Testis (tissue), 2 donors: ENCODE measurements at regions not wholly inside any gene's neighbourhood (a gene's known extent, or its start where the extent isn't known, plus 50 kb on each side); places are given as distances from the start of the nearest gene placed in this dataset.
"Not testable (repeated sequence)": the region's sequence is repeated elsewhere in the genome, so short reads cannot be mapped to it uniquely, and the experiment has no call there.

Experiments
- DNase-seq: peaks from one replicate; pipeline ENCODE4 v3.0.0-alpha.2; 2019
- H3K27ac ChIP-seq, 2 donors: fragments of 200-600 bp; sonication (generic); one replicate each; pipeline ENCODE4 v1.5.1; 2019
- H3K27me3 ChIP-seq: fragments of 200-600 bp; sonication (generic); one replicate; pipeline ENCODE4 v1.5.1; 2019
- H3K36me3 ChIP-seq: fragments of 200-600 bp; sonication (generic); one replicate; pipeline ENCODE4 v1.5.1; 2017; ENCODE audit warnings: low read depth; ENCODE audit errors: missing control alignments
- H3K4me1 ChIP-seq: fragments of 200-600 bp; sonication (generic); one replicate; pipeline ENCODE4 v1.5.1; 2019
- H3K4me3 ChIP-seq, 2 donors: fragments of 200-600 bp; sonication (generic); one replicate each; pipeline ENCODE4 v1.5.1; 2017 to 2019
- H3K9me3 ChIP-seq: fragments of 200-600 bp; sonication (generic); one replicate; pipeline ENCODE4 v1.5.1; 2017
- CTCF ChIP-seq, 3 experiments: fragments of 450-650 bp in 2 of 3; fragments of 200-600 bp in 1 of 3; sonication (generic) in 1 of 3; IDR thresholded peaks; one replicate each; pipeline ENCODE4 v1.5.1; 2016 to 2019; ENCODE audit warnings: antibody characterized with exemption in 3 of 3, mild to moderate bottlenecking in 2 of 3, moderate library complexity in 1 of 3
- POLR2A ChIP-seq: fragments of 450-650 bp; IDR thresholded peaks from one replicate; pipeline ENCODE4 v1.6.1; 2017; ENCODE audit warnings: antibody characterized with exemption, mild to moderate bottlenecking, moderate library complexity
- WGBS, 2 donors: methylation state at CpG; one replicate each; pipeline ENCODE4 v1.1.5; 2018; 5-methylcytosine and 5-hydroxymethylcytosine counted together
- intact Hi-C: fragments of 100-400 bp; cut with DNase I; formaldehyde crosslinking; loops from one replicate; pipeline ENCODE4 v1.15.1; 2023; ENCODE audit warnings: low total_unique reads

GRCh38 chr6:68229566-68229965 is 405.5 kb upstream of the ADGRB3 start:
- Histone ChIP-seq H3K4me1 (no peaks in the 10 kb centered on the region), H3K36me3 (no peaks in the 10 kb centered on the region), H3K4me3 (no peak overlapping the region), H3K27me3 (no peaks in the 10 kb centered on the region), H3K9me3 (no peaks in the 10 kb centered on the region), H3K27ac (no peak overlapping the region)
- DNase-seq, result no peak
- intact Hi-C loops, result no loop called here
- 70 to 73% methylated on average over 1 of the region's 1 CpG for WGBS, 2 donors
- TF ChIP-seq POLR2A (no peak), CTCF (IDR thresholded peaks at IDR 0.05) (no peak)

GRCh38 chr6:68226460-68226859 is 408.6 kb upstream of the ADGRB3 start:
- Histone ChIP-seq H3K4me1 (no peaks in the 10 kb centered on the region), H3K27me3 (no peaks in the 10 kb centered on the region), H3K9me3 (no peaks in the 10 kb centered on the region), H3K36me3 (no peaks in the 10 kb centered on the region), H3K4me3 (no peak overlapping the region), H3K27ac (no peak overlapping the region)
- peak; percentile 19 for DNase-seq
- intact Hi-C loops, result no loop called here
- 59 to 74% methylated on average over 3 of the region's 3 CpGs for WGBS, 2 donors
- TF ChIP-seq POLR2A (no peak), CTCF (IDR thresholded peaks at IDR 0.05) (peak in 1 of 3 experiments; percentile 8)

GRCh38 chr6:68225729-68226128 is 409.4 kb upstream of the ADGRB3 start:
- H3K4me1 ChIP-seq, result no peaks in the 10 kb centered on the region
- H3K27me3 ChIP-seq, result no peaks in the 10 kb centered on the region
- H3K9me3 ChIP-seq, result no peaks in the 10 kb centered on the region
- TF ChIP-seq POLR2A, result no peak
- no peak for TF ChIP-seq CTCF (IDR thresholded peaks at IDR 0.05)
- no peak overlapping the region for H3K27ac ChIP-seq
- no peaks in the 10 kb centered on the region for H3K36me3 ChIP-seq
- intact Hi-C loops, result no loop called here
- H3K4me3 ChIP-seq, result no peak overlapping the region
- DNase-seq, result no peak

- no peaks in the 10 kb centered on the region for H3K4me1 ChIP-seq
- DNase-seq, result no peak
- no peak overlapping the region for H3K4me3 ChIP-seq
- H3K27ac ChIP-seq, result no peak overlapping the region
- H3K36me3 ChIP-seq, result no peaks in the 10 kb centered on the region
- 81 to 84% methylated on average over 2 of the region's 2 CpGs for WGBS, 2 donors
- no peaks in the 10 kb centered on the region for H3K9me3 ChIP-seq
- no peaks in the 10 kb centered on the region for H3K27me3 ChIP-seq
- TF ChIP-seq POLR2A, result no peak
- no peak for TF ChIP-seq CTCF (IDR thresholded peaks at IDR 0.05)
- intact Hi-C loops, result no loop called here
These were observed 423.8 kb upstream of the ADGRB3 start for GRCh38 chr6:68211242-68211795.

GRCh38 chr6:68207612-68208011 is 427.5 kb upstream of the ADGRB3 start:
- H3K36me3 ChIP-seq, H3K4me3 ChIP-seq, H3K27ac ChIP-seq, DNase-seq, H3K9me3 ChIP-seq, intact Hi-C loops, H3K27me3 ChIP-seq, H3K4me1 ChIP-seq: not testable (repeated sequence)
